ENCODE measurements at regions not wholly inside any gene's neighbourhood (a gene's known extent, or its start where the extent isn't known, plus 50 kb on each side); places are given as distances from the start of the nearest gene placed in this dataset.

DNA sequence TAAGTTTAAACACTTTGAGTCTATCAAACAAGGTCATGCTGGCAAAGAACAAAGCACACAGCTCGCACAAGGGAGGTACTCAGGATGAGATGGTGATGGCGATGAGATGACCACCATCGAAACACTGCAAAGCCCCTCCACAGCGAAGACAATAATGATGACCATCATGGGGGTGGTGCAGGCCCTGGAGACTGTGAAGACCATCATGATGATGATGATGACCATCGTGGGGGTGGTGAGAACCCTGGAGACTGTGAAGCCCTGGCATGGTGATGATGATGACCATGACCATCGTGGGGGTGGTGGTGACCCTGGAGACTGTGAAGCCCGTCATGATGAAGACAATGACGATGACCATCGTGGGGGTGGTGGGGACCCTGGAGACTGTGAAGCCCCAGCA is 81.6 kb upstream of the SALL3 start:
- no peak for TF ChIP-seq CTCF (IDR thresholded peaks at IDR 0.05)
- no peak for TF ChIP-seq POLR2A (IDR thresholded peaks at IDR 0.05)
